Right cardiac atrium (tissue), 5 donors: ENCODE measurements at regions not wholly inside any gene's neighbourhood (a gene's known extent, or its start where the extent isn't known, plus 50 kb on each side); places are given as distances from the start of the nearest gene placed in this dataset.

Experiments
- ATAC-seq, 2 donors: fragments of 200-7000 bp; cut with Tn5 transposase; one replicate each; pipeline versions ENCODE4 v1.8.0 to v1.9.1; 2020; ENCODE audit warnings: moderate library complexity in 2 of 2, mild to moderate bottlenecking in 1 of 2
- DNase-seq, 3 donors: peaks; one replicate each; pipeline ENCODE4 v3.0.0-alpha.2; 2020
- H3K27ac ChIP-seq: one replicate; pipeline ENCODE4 v1.5.1; 2013; ENCODE audit warnings: mild to moderate bottlenecking, low read length, control low read depth, moderate library complexity
- H3K27me3 ChIP-seq: one replicate; pipeline ENCODE4 v1.6.1; 2013; ENCODE audit not compliant: control insufficient read depth, insufficient read depth
- H3K4me1 ChIP-seq: one replicate; pipeline ENCODE4 v1.6.1; 2013; ENCODE audit warnings: low read length; ENCODE audit not compliant: control insufficient read depth, insufficient read depth
- H3K4me3 ChIP-seq: one replicate; pipeline ENCODE4 v1.5.1; 2013; ENCODE audit warnings: low read length, control low read depth
- H3K9me3 ChIP-seq: one replicate; pipeline ENCODE4 v1.6.1; 2013; ENCODE audit warnings: low read length; ENCODE audit not compliant: control insufficient read depth
- WGBS: extraction: QIAGEN DNeasy Blood & Tissue Kit; methylation state at CpG from one replicate; pipeline ENCODE4 v1.1.7; 2013; 5-methylcytosine and 5-hydroxymethylcytosine counted together
- intact Hi-C, 4 donors: fragments of 100-400 bp; cut with DNase I; formaldehyde crosslinking; loops; one replicate each; pipeline versions ENCODE4 v1.11.0 to v1.14.0; 2022 to 2023
- donor health status: healthy with polysubstance abuse.
- donor health status: DM: no; HTN: yes; CAD: no.
- donor health status: DM: no; HTN: no; CAD: no.
- donor health status: DM: no; HTN: yes; CAD: no; lungs with severe emphysema.
- donor health status: DM: yes; HTN: yes; CAD: no.

- no peak overlapping the region for H3K4me3 ChIP-seq
- no peaks in the 10 kb centered on the region for H3K27me3 ChIP-seq
- ATAC-seq (peak; percentile 66 to 73), DNase-seq (peak in 2 of 3 donors; percentile 59 to 66)
- intact Hi-C loops, result no loop called here
- WGBS, result 40% methylated on average over 12 of the region's 12 CpGs
- H3K4me1 ChIP-seq, result peaks cover 11% of the 10 kb centered on the region
- peak overlapping the region; percentile 85 for H3K27ac ChIP-seq
- H3K9me3 ChIP-seq, result no peaks in the 10 kb centered on the region
Measured at GRCh38 chr3:72318504-72319193, 529.6 kb downstream of the SHQ1 start.

- Histone ChIP-seq H3K27ac (no peak overlapping the region), H3K4me3 (no peak overlapping the region), H3K27me3 (no peaks in the 10 kb centered on the region), H3K9me3 (no peaks in the 10 kb centered on the region), H3K4me1 (peaks cover 11% of the 10 kb centered on the region)
- 63% methylated on average over 7 of the region's 7 CpGs for WGBS
- DNase-seq (no peak), ATAC-seq (peak; percentile 55 to 58)
- intact Hi-C loops, result no loop called here
Measured at GRCh38 chr3:72317491-72317890, 530.8 kb downstream of the SHQ1 start.

- Histone ChIP-seq H3K9me3 (no peaks in the 10 kb centered on the region), H3K27me3 (no peaks in the 10 kb centered on the region), H3K4me1 (peaks cover 11% of the 10 kb centered on the region), H3K27ac (no peak overlapping the region), H3K4me3 (no peak overlapping the region)
- no peak for ATAC-seq
- 87% methylated on average over 13 of the region's 13 CpGs for WGBS
- DNase-seq, result no peak
- intact Hi-C loops, result no loop called here
Measured at GRCh38 chr3:72316501-72317279, 531.6 kb downstream of the SHQ1 start.

- DNase-seq, result no peak
- Histone ChIP-seq H3K27me3 (no peaks in the 10 kb centered on the region), H3K27ac (no peak overlapping the region), H3K4me1 (peaks cover 5% of the 10 kb centered on the region), H3K9me3 (no peaks in the 10 kb centered on the region), H3K4me3 (no peak overlapping the region)
- ATAC-seq, result no peak
- WGBS, result 100% methylated on average over 1 of the region's 1 CpG
- intact Hi-C loops, result no loop called here
Measured at GRCh38 chr3:72313308-72313707, 528.4 kb upstream of the PROK2 start.

- no peak overlapping the region for H3K4me3 ChIP-seq
- no peaks in the 10 kb centered on the region for H3K9me3 ChIP-seq
- no peak overlapping the region for H3K27ac ChIP-seq
- DNase-seq, result no peak
- 83% methylated on average over 6 of the region's 6 CpGs for WGBS
- no peak for ATAC-seq
- peaks cover 5% of the 10 kb centered on the region for H3K4me1 ChIP-seq
- H3K27me3 ChIP-seq, result no peaks in the 10 kb centered on the region
- intact Hi-C loops, result no loop called here
Measured at GRCh38 chr3:72312339-72312738, 527.4 kb upstream of the PROK2 start.

- Histone ChIP-seq H3K4me3 (no peak overlapping the region), H3K27me3 (no peaks in the 10 kb centered on the region), H3K9me3 (no peaks in the 10 kb centered on the region), H3K27ac (no peak overlapping the region), H3K4me1 (peaks cover 5% of the 10 kb centered on the region)
- WGBS, result 85% methylated on average over 7 of the region's 7 CpGs
- intact Hi-C loops, result no loop called here
- ATAC-seq, result no peak
- no peak for DNase-seq
Measured at GRCh38 chr3:72311425-72311824, 526.5 kb upstream of the PROK2 start.

GRCh38 chr3:72310419-72311380 lies 525.8 kb upstream of the PROK2 start:
- peak overlapping the region; percentile 34 for H3K27ac ChIP-seq
- intact Hi-C loops, result no loop called here
- H3K4me1 ChIP-seq, result peaks cover 5% of the 10 kb centered on the region
- DNase-seq (peak in 2 of 3 donors; percentile 59 to 69), ATAC-seq (peak; percentile 84 to 95)
- 49% methylated on average over 20 of the region's 20 CpGs for WGBS
- H3K4me3 ChIP-seq, result no peak overlapping the region
- no peaks in the 10 kb centered on the region for H3K27me3 ChIP-seq
- H3K9me3 ChIP-seq, result no peaks in the 10 kb centered on the region

- 67% methylated on average over 11 of the region's 11 CpGs for WGBS
Measured at GRCh38 chr3:72309661-72310418, 524.9 kb upstream of the PROK2 start.

GRCh38 chr3:72308641-72309040 lies 523.7 kb upstream of the PROK2 start:
- intact Hi-C loops, result loop anchor here in 1 of 4 donors (10.0 kb wide), 1 partner anchor 136 kb away; the partner anchor contains the start of gene RYBP
- 80% methylated on average over 2 of the region's 2 CpGs for WGBS
- DNase-seq (no peak), ATAC-seq (no peak)
- Histone ChIP-seq H3K27ac (no peak overlapping the region), H3K4me1 (peaks cover 13% of the 10 kb centered on the region), H3K4me3 (no peak overlapping the region), H3K27me3 (no peaks in the 10 kb centered on the region), H3K9me3 (no peaks in the 10 kb centered on the region)

More at GRCh38 chr3:72309661-72310418, 524.9 kb upstream of the PROK2 start:
- no peaks in the 10 kb centered on the region for H3K9me3 ChIP-seq
- H3K27ac ChIP-seq, result peak overlapping the region; percentile 34
- H3K4me1 ChIP-seq, result peaks cover 5% of the 10 kb centered on the region
- intact Hi-C loops, result loop anchor here in 1 of 4 donors (10.0 kb wide), 1 partner anchor 135 kb away; the partner anchor contains the start of gene RYBP
- H3K4me3 ChIP-seq, result no peak overlapping the region
- no peaks in the 10 kb centered on the region for H3K27me3 ChIP-seq
- DNase-seq, result no peak
- no peak for ATAC-seq

- no peak overlapping the region for H3K27ac ChIP-seq
- peaks cover 13% of the 10 kb centered on the region for H3K4me1 ChIP-seq
- H3K27me3 ChIP-seq, result no peaks in the 10 kb centered on the region
- no peaks in the 10 kb centered on the region for H3K9me3 ChIP-seq
- H3K4me3 ChIP-seq, result no peak overlapping the region
- 89% methylated on average over 7 of the region's 7 CpGs for WGBS
- intact Hi-C loops, result loop anchor here in 1 of 4 donors (10.0 kb wide), 1 partner anchor 137 kb away; the partner anchor contains the start of gene RYBP
- ATAC-seq, result no peak
- DNase-seq, result no peak
Measured at GRCh38 chr3:72307438-72308115, 522.6 kb upstream of the PROK2 start.
